ENCODE measurements at regions not wholly inside any gene's neighbourhood (a gene's known extent, or its start where the extent isn't known, plus 50 kb on each side); places are given as distances from the start of the nearest gene placed in this dataset.

- DNase-seq, result no peak
- no peak overlapping the region for H3K27ac ChIP-seq (ENCODE audit: low read length)
- no peaks in the 10 kb centered on the region for H3K9me3 ChIP-seq (ENCODE audit: control insufficient read depth, low read depth, low read length)
- no peaks in the 10 kb centered on the region for H3K27me3 ChIP-seq (ENCODE audit: control insufficient read depth, insufficient read depth, low read length)
- H3K4me1 ChIP-seq (ENCODE audit: control insufficient read depth, insufficient read depth, low read length), result no peaks in the 10 kb centered on the region
- no CpG with 5 or more reads among the region's 7 CpGs for WGBS (ENCODE audit: insufficient coverage, low lambda C conversion rate)
- H3K4me3 ChIP-seq (ENCODE audit: low read length), result no peak overlapping the region
- H3K36me3 ChIP-seq (ENCODE audit: control insufficient read depth, insufficient read depth, low read length), result no peaks in the 10 kb centered on the region
Observed at GRCh38 chr2:12827721-12828120, 111.0 kb downstream of the TRIB2 start.

DNA sequence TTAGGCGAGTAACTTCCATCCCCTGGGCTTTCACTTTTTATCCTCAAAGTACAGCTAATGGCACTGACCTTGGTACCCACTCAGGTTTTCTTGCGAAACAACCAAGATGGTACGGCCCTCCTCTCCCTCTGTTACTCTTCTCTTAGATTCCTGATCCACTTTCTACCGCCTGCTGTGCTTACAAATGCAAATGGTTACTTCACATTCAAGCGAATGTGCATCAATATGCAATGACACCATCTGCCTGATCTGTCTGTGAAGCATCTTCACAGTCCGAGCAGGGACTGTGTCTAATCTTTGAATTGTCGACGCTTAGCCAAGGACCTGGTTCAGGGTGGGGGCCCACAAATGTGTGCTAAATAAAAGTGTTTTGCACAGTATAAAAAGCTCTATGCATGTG lies 112.2 kb downstream of the TRIB2 start:
- H3K4me1 ChIP-seq (ENCODE audit: control insufficient read depth, insufficient read depth, low read length), result no peaks in the 10 kb centered on the region
- H3K36me3 ChIP-seq (ENCODE audit: control insufficient read depth, insufficient read depth, low read length), result no peaks in the 10 kb centered on the region
- no peaks in the 10 kb centered on the region for H3K27me3 ChIP-seq (ENCODE audit: control insufficient read depth, insufficient read depth, low read length)
- no CpG with 5 or more reads among the region's 8 CpGs for WGBS (ENCODE audit: insufficient coverage, low lambda C conversion rate)
- no peak overlapping the region for H3K4me3 ChIP-seq (ENCODE audit: low read length)
- H3K9me3 ChIP-seq (ENCODE audit: control insufficient read depth, low read depth, low read length), result no peaks in the 10 kb centered on the region
- DNase-seq, result no peak
- H3K27ac ChIP-seq (ENCODE audit: low read length), result no peak overlapping the region

- no peaks in the 10 kb centered on the region for H3K9me3 ChIP-seq (ENCODE audit: control insufficient read depth, low read depth, low read length)
- no peak overlapping the region for H3K27ac ChIP-seq (ENCODE audit: low read length)
- no peak for DNase-seq
- no CpG with 5 or more reads among the region's 1 CpG for WGBS (ENCODE audit: insufficient coverage, low lambda C conversion rate)
- no peaks in the 10 kb centered on the region for H3K4me1 ChIP-seq (ENCODE audit: control insufficient read depth, insufficient read depth, low read length)
- no peaks in the 10 kb centered on the region for H3K27me3 ChIP-seq (ENCODE audit: control insufficient read depth, insufficient read depth, low read length)
- no peak overlapping the region for H3K4me3 ChIP-seq (ENCODE audit: low read length)
- no peaks in the 10 kb centered on the region for H3K36me3 ChIP-seq (ENCODE audit: control insufficient read depth, insufficient read depth, low read length)
Observed at GRCh38 chr2:12831016-12831415, 114.3 kb downstream of the TRIB2 start.

GRCh38 chr2:12834239-12834638 lies 117.5 kb downstream of the TRIB2 start:
- no CpG with 5 or more reads among the region's 3 CpGs for WGBS (ENCODE audit: insufficient coverage, low lambda C conversion rate)
- Histone ChIP-seq H3K27ac (ENCODE audit: low read length) (no peak overlapping the region), H3K4me3 (ENCODE audit: low read length) (no peak overlapping the region), H3K9me3 (ENCODE audit: control insufficient read depth, low read depth, low read length) (no peaks in the 10 kb centered on the region), H3K36me3 (ENCODE audit: control insufficient read depth, insufficient read depth, low read length) (no peaks in the 10 kb centered on the region), H3K27me3 (ENCODE audit: control insufficient read depth, insufficient read depth, low read length) (no peaks in the 10 kb centered on the region), H3K4me1 (ENCODE audit: control insufficient read depth, insufficient read depth, low read length) (no peaks in the 10 kb centered on the region)
- no peak for DNase-seq

- no CpG with 5 or more reads among the region's 4 CpGs for WGBS (ENCODE audit: insufficient coverage, low lambda C conversion rate)
- H3K9me3 ChIP-seq (ENCODE audit: control insufficient read depth, low read depth, low read length), result no peaks in the 10 kb centered on the region
- DNase-seq, result no peak
Observed at GRCh38 chr2:12835733-12836132, 119.0 kb downstream of the TRIB2 start.

DNA sequence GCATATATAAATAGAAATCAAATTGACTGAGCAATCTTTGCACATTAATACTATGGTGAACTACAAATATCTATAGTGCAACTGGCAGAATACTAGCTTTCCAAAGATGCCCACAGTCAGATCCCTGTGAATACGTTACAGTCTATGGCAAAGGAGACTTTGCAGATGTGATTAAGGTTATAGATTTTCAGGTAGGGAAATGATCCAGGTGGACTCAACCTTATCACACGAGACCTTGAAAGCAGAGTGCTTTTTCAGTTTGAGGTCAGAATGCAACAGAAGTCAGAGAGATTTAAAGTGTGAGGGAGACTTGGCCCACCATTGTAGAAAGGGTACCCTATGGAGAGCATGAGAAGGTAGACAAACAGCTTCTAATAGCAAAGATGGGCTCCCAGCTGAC lies 122.6 kb downstream of the TRIB2 start:
- WGBS (ENCODE audit: insufficient coverage, low lambda C conversion rate), result no CpG with 5 or more reads among the region's 2 CpGs
- Histone ChIP-seq H3K27me3 (ENCODE audit: control insufficient read depth, insufficient read depth, low read length) (no peaks in the 10 kb centered on the region), H3K36me3 (ENCODE audit: control insufficient read depth, insufficient read depth, low read length) (no peaks in the 10 kb centered on the region), H3K4me1 (ENCODE audit: control insufficient read depth, insufficient read depth, low read length) (no peaks in the 10 kb centered on the region), H3K27ac (ENCODE audit: low read length) (no peak overlapping the region), H3K9me3 (ENCODE audit: control insufficient read depth, low read depth, low read length) (no peaks in the 10 kb centered on the region), H3K4me3 (ENCODE audit: low read length) (no peak overlapping the region)
- DNase-seq, result no peak

More at GRCh38 chr2:12835733-12836132, 119.0 kb downstream of the TRIB2 start:
- H3K36me3 ChIP-seq (ENCODE audit: control insufficient read depth, insufficient read depth, low read length), result no peaks in the 10 kb centered on the region
- H3K4me3 ChIP-seq (ENCODE audit: low read length), result no peak overlapping the region
- H3K4me1 ChIP-seq (ENCODE audit: control insufficient read depth, insufficient read depth, low read length), result no peaks in the 10 kb centered on the region
- H3K27me3 ChIP-seq (ENCODE audit: control insufficient read depth, insufficient read depth, low read length), result no peaks in the 10 kb centered on the region
- H3K27ac ChIP-seq (ENCODE audit: low read length), result no peak overlapping the region

- DNase-seq, result no peak
- no peaks in the 10 kb centered on the region for H3K36me3 ChIP-seq (ENCODE audit: control insufficient read depth, insufficient read depth, low read length)
- H3K9me3 ChIP-seq (ENCODE audit: control insufficient read depth, low read depth, low read length), result no peaks in the 10 kb centered on the region
- no peaks in the 10 kb centered on the region for H3K27me3 ChIP-seq (ENCODE audit: control insufficient read depth, insufficient read depth, low read length)
- no CpG with 5 or more reads among the region's 5 CpGs for WGBS (ENCODE audit: insufficient coverage, low lambda C conversion rate)
- H3K4me3 ChIP-seq (ENCODE audit: low read length), result no peak overlapping the region
- no peak overlapping the region for H3K27ac ChIP-seq (ENCODE audit: low read length)
- no peaks in the 10 kb centered on the region for H3K4me1 ChIP-seq (ENCODE audit: control insufficient read depth, insufficient read depth, low read length)
Observed at GRCh38 chr2:12841021-12841420, 124.3 kb downstream of the TRIB2 start.

- Histone ChIP-seq H3K9me3 (ENCODE audit: control insufficient read depth, low read depth, low read length) (no peaks in the 10 kb centered on the region), H3K27me3 (ENCODE audit: control insufficient read depth, insufficient read depth, low read length) (no peaks in the 10 kb centered on the region), H3K27ac (ENCODE audit: low read length) (no peak overlapping the region), H3K4me3 (ENCODE audit: low read length) (no peak overlapping the region), H3K36me3 (ENCODE audit: control insufficient read depth, insufficient read depth, low read length) (no peaks in the 10 kb centered on the region), H3K4me1 (ENCODE audit: control insufficient read depth, insufficient read depth, low read length) (no peaks in the 10 kb centered on the region)
- WGBS (ENCODE audit: insufficient coverage, low lambda C conversion rate), result 100% methylated on average over 2 of the region's 4 CpGs
- DNase-seq, result no peak
Observed at GRCh38 chr2:12842917-12843316, 126.2 kb downstream of the TRIB2 start.

- 100% methylated on average over 1 of the region's 9 CpGs for WGBS (ENCODE audit: insufficient coverage, low lambda C conversion rate)
- Histone ChIP-seq H3K36me3 (ENCODE audit: control insufficient read depth, insufficient read depth, low read length) (no peaks in the 10 kb centered on the region), H3K4me1 (ENCODE audit: control insufficient read depth, insufficient read depth, low read length) (no peaks in the 10 kb centered on the region), H3K4me3 (ENCODE audit: low read length) (no peak overlapping the region), H3K27me3 (ENCODE audit: control insufficient read depth, insufficient read depth, low read length) (no peaks in the 10 kb centered on the region), H3K9me3 (ENCODE audit: control insufficient read depth, low read depth, low read length) (no peaks in the 10 kb centered on the region), H3K27ac (ENCODE audit: low read length) (no peak overlapping the region)
- no peak for DNase-seq
Observed at GRCh38 chr2:12844511-12844910, 127.8 kb downstream of the TRIB2 start.

- WGBS (ENCODE audit: insufficient coverage, low lambda C conversion rate), result no CpG with 5 or more reads among the region's 7 CpGs
- Histone ChIP-seq H3K9me3 (ENCODE audit: control insufficient read depth, low read depth, low read length) (no peaks in the 10 kb centered on the region), H3K27ac (ENCODE audit: low read length) (no peak overlapping the region), H3K4me3 (ENCODE audit: low read length) (no peak overlapping the region), H3K4me1 (ENCODE audit: control insufficient read depth, insufficient read depth, low read length) (no peaks in the 10 kb centered on the region), H3K36me3 (ENCODE audit: control insufficient read depth, insufficient read depth, low read length) (no peaks in the 10 kb centered on the region), H3K27me3 (ENCODE audit: control insufficient read depth, insufficient read depth, low read length) (no peaks in the 10 kb centered on the region)
- no peak for DNase-seq
Observed at GRCh38 chr2:12847694-12848575, 131.2 kb downstream of the TRIB2 start.

DNA sequence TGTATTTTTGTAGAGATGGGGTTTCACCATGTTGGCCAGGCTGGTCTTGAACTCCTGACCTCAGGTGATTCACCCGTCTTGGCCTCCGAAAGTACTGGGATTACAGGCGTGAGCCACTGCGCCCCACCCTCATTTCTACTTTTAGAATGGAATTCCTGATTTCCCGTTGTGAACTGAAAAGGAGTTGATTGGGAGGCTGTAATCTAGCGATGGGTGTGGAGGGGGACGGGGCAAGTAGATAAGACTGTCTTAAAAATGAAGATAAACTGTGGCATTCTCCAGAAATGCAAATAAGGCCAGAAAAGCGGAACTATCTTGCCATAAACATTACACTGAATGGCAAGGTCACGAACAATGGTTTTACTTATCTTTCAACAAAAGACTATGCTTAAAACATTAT lies 135.4 kb downstream of the TRIB2 start:
- DNase-seq, result no peak
- WGBS (ENCODE audit: insufficient coverage, low lambda C conversion rate), result 61% methylated on average over 3 of the region's 9 CpGs
- Histone ChIP-seq H3K9me3 (ENCODE audit: control insufficient read depth, low read depth, low read length) (peaks cover 8% of the 10 kb centered on the region), H3K4me1 (ENCODE audit: control insufficient read depth, insufficient read depth, low read length) (no peaks in the 10 kb centered on the region), H3K4me3 (ENCODE audit: low read length) (no peak overlapping the region), H3K36me3 (ENCODE audit: control insufficient read depth, insufficient read depth, low read length) (no peaks in the 10 kb centered on the region), H3K27ac (ENCODE audit: low read length) (no peak overlapping the region), H3K27me3 (ENCODE audit: control insufficient read depth, insufficient read depth, low read length) (no peaks in the 10 kb centered on the region)
